ENCODE measurements at regions not wholly inside any gene's neighbourhood (a gene's known extent, or its start where the extent isn't known, plus 50 kb on each side); places are given as distances from the start of the nearest gene placed in this dataset.
"Not testable (repeated sequence)": the region's sequence is repeated elsewhere in the genome, so short reads cannot be mapped to it uniquely, and the experiment has no call there.

DNA sequence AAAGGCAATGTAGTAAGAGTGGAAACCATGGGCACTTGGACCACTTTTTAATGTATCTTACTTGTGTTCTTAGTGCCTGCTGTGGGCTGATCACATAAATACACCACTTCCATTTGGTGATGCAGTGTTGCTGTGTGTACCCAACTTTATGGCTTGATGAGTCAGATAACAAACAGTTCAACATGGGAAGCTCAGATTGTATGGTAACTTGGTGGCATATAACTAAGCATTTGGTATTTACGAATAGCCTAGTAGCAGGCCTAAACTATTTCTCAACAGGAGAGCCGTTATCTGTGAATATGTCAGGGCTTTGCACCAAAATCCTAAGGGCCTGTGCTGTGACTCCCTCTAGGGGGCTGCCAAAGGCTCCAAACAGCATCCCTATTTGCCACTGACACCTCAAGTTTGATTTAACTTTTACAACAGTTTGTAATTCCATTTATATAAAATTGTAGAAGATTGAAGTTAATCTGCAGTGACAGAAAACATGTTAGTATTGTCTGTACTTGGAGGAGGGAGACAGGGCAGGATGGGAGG, 640.4 kb upstream of the CADM2 start:
- H3F3A ChIP-seq (ENCODE audit: low read depth), result no peaks in the 10 kb centered on the region
- no peaks in the 10 kb centered on the region for H3K4me1 ChIP-seq (ENCODE audit: insufficient read depth, low read length, poor library complexity, severe bottlenecking)
- no peaks in the 10 kb centered on the region for H3K36me3 ChIP-seq (ENCODE audit: insufficient read depth, low read length)
- H3K9ac ChIP-seq (ENCODE audit: low read depth, low read length, poor library complexity, severe bottlenecking), result no peak overlapping the region
- no peak for TF ChIP-seq EZH2phosphoT487 (IDR thresholded peaks at IDR 0.05; ENCODE audit: borderline replicate concordance)
- TF ChIP-seq, protein P1, sequence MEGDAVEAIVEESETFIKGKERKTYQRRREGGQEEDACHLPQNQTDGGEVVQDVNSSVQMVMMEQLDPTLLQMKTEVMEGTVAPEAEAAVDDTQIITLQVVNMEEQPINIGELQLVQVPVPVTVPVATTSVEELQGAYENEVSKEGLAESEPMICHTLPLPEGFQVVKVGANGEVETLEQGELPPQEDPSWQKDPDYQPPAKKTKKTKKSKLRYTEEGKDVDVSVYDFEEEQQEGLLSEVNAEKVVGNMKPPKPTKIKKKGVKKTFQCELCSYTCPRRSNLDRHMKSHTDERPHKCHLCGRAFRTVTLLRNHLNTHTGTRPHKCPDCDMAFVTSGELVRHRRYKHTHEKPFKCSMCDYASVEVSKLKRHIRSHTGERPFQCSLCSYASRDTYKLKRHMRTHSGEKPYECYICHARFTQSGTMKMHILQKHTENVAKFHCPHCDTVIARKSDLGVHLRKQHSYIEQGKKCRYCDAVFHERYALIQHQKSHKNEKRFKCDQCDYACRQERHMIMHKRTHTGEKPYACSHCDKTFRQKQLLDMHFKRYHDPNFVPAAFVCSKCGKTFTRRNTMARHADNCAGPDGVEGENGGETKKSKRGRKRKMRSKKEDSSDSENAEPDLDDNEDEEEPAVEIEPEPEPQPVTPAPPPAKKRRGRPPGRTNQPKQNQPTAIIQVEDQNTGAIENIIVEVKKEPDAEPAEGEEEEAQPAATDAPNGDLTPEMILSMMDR (conservative IDR thresholded peaks at IDR 0.05; ENCODE audit: low read length), result no peak
- H3K27me3 ChIP-seq (ENCODE audit: insufficient read depth, low read length, poor library complexity, severe bottlenecking), result no peaks in the 10 kb centered on the region
- no peaks in the 10 kb centered on the region for H4K20me1 ChIP-seq (ENCODE audit: insufficient read depth, low read length, poor library complexity, severe bottlenecking)
- no peaks in the 10 kb centered on the region for H3K9me3 ChIP-seq (ENCODE audit: insufficient read depth, low read depth, low read length)
- H3K79me2 ChIP-seq (ENCODE audit: insufficient read depth, low read length), result no peaks in the 10 kb centered on the region
- H2AFZ ChIP-seq (ENCODE audit: low read length), result no peak overlapping the region
- H3K4me3 ChIP-seq (ENCODE audit: low read length, poor library complexity, severe bottlenecking), result no peak overlapping the region
- H3K4me2 ChIP-seq (ENCODE audit: low read depth, low read length, poor library complexity, severe bottlenecking), result no peak overlapping the region
- H3K9me2 ChIP-seq (replicated peaks; ENCODE audit: low read depth, low read length), result no peaks in the 10 kb centered on the region

DNA sequence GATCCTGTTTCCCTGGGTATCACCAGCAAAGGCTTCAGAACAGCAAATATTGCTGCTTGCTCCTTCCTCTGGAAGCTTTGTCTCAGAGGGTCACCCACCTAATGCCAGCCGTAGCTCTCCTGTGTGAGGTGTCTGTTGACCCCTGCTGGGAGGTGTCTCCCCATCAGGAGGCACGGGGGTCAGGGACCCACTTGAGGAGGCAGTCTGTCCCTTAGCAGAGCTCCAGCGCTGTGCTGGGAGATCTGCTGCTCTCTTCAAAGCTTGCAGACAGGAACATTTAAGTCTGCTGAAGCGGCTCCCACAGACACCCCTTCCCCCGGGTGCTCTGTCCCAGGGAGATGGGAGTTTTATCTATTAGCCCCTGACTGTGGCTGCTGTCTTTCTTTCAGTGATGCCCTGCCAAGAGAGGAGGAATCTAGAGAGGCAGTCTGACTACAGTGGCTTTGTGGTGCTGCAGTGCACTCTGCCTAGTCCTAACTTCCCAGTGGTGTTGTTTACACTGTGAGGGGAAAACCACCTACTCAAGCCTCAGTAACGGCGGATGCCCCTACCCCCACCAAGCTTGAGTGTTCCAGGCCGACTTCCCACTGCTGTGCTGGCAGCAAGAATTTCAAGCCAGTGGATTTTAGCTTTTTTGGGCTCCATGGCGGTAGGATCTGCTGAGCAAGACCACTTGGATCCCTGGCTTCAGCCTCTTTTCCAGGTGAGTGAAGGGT, 593.1 kb upstream of the CADM2 start:
- H3K9me3 ChIP-seq (ENCODE audit: insufficient read depth, low read depth, low read length); H2AFZ ChIP-seq (ENCODE audit: low read length); H3K79me2 ChIP-seq (ENCODE audit: insufficient read depth, low read length); H3K27me3 ChIP-seq (ENCODE audit: insufficient read depth, low read length, poor library complexity, severe bottlenecking); H3F3A ChIP-seq (ENCODE audit: low read depth); H3K4me3 ChIP-seq (ENCODE audit: low read length, poor library complexity, severe bottlenecking); H3K9ac ChIP-seq (ENCODE audit: low read depth, low read length, poor library complexity, severe bottlenecking); H3K36me3 ChIP-seq (ENCODE audit: insufficient read depth, low read length); H3K4me2 ChIP-seq (ENCODE audit: low read depth, low read length, poor library complexity, severe bottlenecking); H3K4me1 ChIP-seq (ENCODE audit: insufficient read depth, low read length, poor library complexity, severe bottlenecking); H4K20me1 ChIP-seq (ENCODE audit: insufficient read depth, low read length, poor library complexity, severe bottlenecking); H3K9me2 ChIP-seq (replicated peaks; ENCODE audit: low read depth, low read length): not testable (repeated sequence)
